DND-41 (cell line): ENCODE measurements at regions not wholly inside any gene's neighbourhood (a gene's known extent, or its start where the extent isn't known, plus 50 kb on each side); places are given as distances from the start of the nearest gene placed in this dataset.

Experiments used
- ATAC-seq: fragments of 200-7000 bp; cut with Tn5 transposase; 3 replicates; pipeline ENCODE4 v1.9.1; 2021; ENCODE audit warnings: low read depth; ENCODE audit not compliant: insufficient read depth
- DNase-seq: peaks from one replicate; pipeline ENCODE4 v3.0.0-alpha.2; 2020
- H2AFZ ChIP-seq: 2 replicates; pipeline ENCODE4 v1.6.0; 2012; ENCODE audit warnings: low read depth, low read length
- H3K27ac ChIP-seq: 2 replicates; pipeline ENCODE4 v1.5.1; 2012; ENCODE audit warnings: low read length, inconsistent platforms
- H3K27me3 ChIP-seq: fragments of 200-600 bp; sonication (generic); 2 replicates; pipeline ENCODE4 v1.6.0; 2012; ENCODE audit warnings: low read length, mild to moderate bottlenecking, inconsistent platforms; ENCODE audit not compliant: insufficient read depth, poor library complexity
- H3K36me3 ChIP-seq: 2 replicates; pipeline ENCODE4 v1.5.1; 2012; ENCODE audit warnings: low read length, inconsistent platforms; ENCODE audit not compliant: insufficient read depth
- H3K4me1 ChIP-seq: 2 replicates; pipeline ENCODE4 v1.5.1; 2012; ENCODE audit warnings: mild to moderate bottlenecking, low read length; ENCODE audit not compliant: insufficient read depth
- H3K4me2 ChIP-seq: 2 replicates; pipeline ENCODE4 v1.6.0; 2012; ENCODE audit warnings: mild to moderate bottlenecking, moderate library complexity, low read length, inconsistent platforms; ENCODE audit not compliant: insufficient read depth
- H3K4me3 ChIP-seq, 2 experiments: fragments of 200-600 bp in 1 of 2; shearing (Covaris generic) in 1 of 2; 2 replicates each; pipeline ENCODE4 v1.5.1; 2012 to 2016; ENCODE audit warnings: inconsistent platforms in 2 of 2, low read length in 2 of 2, mild to moderate bottlenecking in 2 of 2, low read depth in 1 of 2, moderate library complexity in 1 of 2
- H3K79me2 ChIP-seq: 2 replicates; pipeline ENCODE4 v1.6.0; 2012; ENCODE audit warnings: low read length, inconsistent platforms; ENCODE audit not compliant: insufficient read depth
- H3K9ac ChIP-seq: 2 replicates; pipeline ENCODE4 v1.6.0; 2012; ENCODE audit warnings: low read depth, mild to moderate bottlenecking, inconsistent platforms, low read length, moderate library complexity
- H3K9me3 ChIP-seq: 2 replicates; pipeline ENCODE4 v1.5.1; 2012; ENCODE audit warnings: low read length, moderate library complexity, mild to moderate bottlenecking, inconsistent platforms; ENCODE audit not compliant: insufficient read depth, severe bottlenecking
- H4K20me1 ChIP-seq: 2 replicates; pipeline ENCODE4 v1.6.0; 2012; ENCODE audit warnings: low read length; ENCODE audit not compliant: insufficient read depth
- CTCF ChIP-seq: IDR thresholded peaks from 2 replicates; pipeline ENCODE4 v1.5.1; 2012; ENCODE audit warnings: borderline replicate concordance, low read length, moderate library complexity, mild to moderate bottlenecking; ENCODE audit not compliant: poor library complexity, severe bottlenecking; ENCODE audit errors: extremely low read depth
- EZH2 ChIP-seq: IDR thresholded peaks from 3 replicates; pipeline ENCODE4 v1.6.1; 2012; ENCODE audit warnings: borderline replicate concordance, low read depth, mild to moderate bottlenecking, moderate library complexity, low read length, inconsistent platforms; ENCODE audit not compliant: severe bottlenecking

GRCh38 chr2:7607441-7608173 lies 690.4 kb downstream of the RNF144A start:
- H2AFZ ChIP-seq, result no peak overlapping the region
- H3K9ac ChIP-seq, result no peak overlapping the region
- no peaks in the 10 kb centered on the region for H4K20me1 ChIP-seq
- no peaks in the 10 kb centered on the region for H3K36me3 ChIP-seq
- TF ChIP-seq CTCF (no peak), EZH2 (no peak)
- H3K9me3 ChIP-seq, result no peaks in the 10 kb centered on the region
- no peak for ATAC-seq
- no peak overlapping the region for H3K4me3 ChIP-seq
- no peak overlapping the region for H3K4me2 ChIP-seq
- H3K27ac ChIP-seq, result no peak overlapping the region
- H3K79me2 ChIP-seq, result no peaks in the 10 kb centered on the region
- no peaks in the 10 kb centered on the region for H3K4me1 ChIP-seq
- no peak for DNase-seq
- H3K27me3 ChIP-seq, result no peaks in the 10 kb centered on the region

GRCh38 chr2:7609556-7609955 lies 692.3 kb downstream of the RNF144A start:
- no peak overlapping the region for H3K27ac ChIP-seq
- DNase-seq, result no peak
- H3K79me2 ChIP-seq, result no peaks in the 10 kb centered on the region
- H2AFZ ChIP-seq, result no peak overlapping the region
- no peak for TF ChIP-seq EZH2
- no peak for TF ChIP-seq CTCF
- H3K4me2 ChIP-seq, result no peak overlapping the region
- no peaks in the 10 kb centered on the region for H4K20me1 ChIP-seq
- H3K36me3 ChIP-seq, result no peaks in the 10 kb centered on the region
- no peaks in the 10 kb centered on the region for H3K4me1 ChIP-seq
- no peak overlapping the region for H3K9ac ChIP-seq
- ATAC-seq, result no peak
- no peaks in the 10 kb centered on the region for H3K27me3 ChIP-seq
- H3K4me3 ChIP-seq, result no peak overlapping the region
- no peaks in the 10 kb centered on the region for H3K9me3 ChIP-seq

- Histone ChIP-seq H2AFZ (no peak overlapping the region), H3K27me3 (no peaks in the 10 kb centered on the region), H4K20me1 (no peaks in the 10 kb centered on the region), H3K36me3 (no peaks in the 10 kb centered on the region), H3K9ac (no peak overlapping the region), H3K4me3 (no peak overlapping the region), H3K27ac (no peak overlapping the region), H3K4me1 (no peaks in the 10 kb centered on the region), H3K9me3 (no peaks in the 10 kb centered on the region), H3K79me2 (no peaks in the 10 kb centered on the region), H3K4me2 (no peak overlapping the region)
- DNase-seq (no peak), ATAC-seq (peak; percentile 44; the same call in 1 of the 3 replicates)
- TF ChIP-seq EZH2, result no peak
- no peak for TF ChIP-seq CTCF
Measured at GRCh38 chr2:7609974-7610373, 692.8 kb downstream of the RNF144A start.
